Activated gamma-delta T cell treated with anti-CD3 and anti-CD28 coated beads, Interleukin-2, amount 50 U/mL, for 16 hours (primary cell): ENCODE measurements at regions not wholly inside any gene's neighbourhood (a gene's known extent, or its start where the extent isn't known, plus 50 kb on each side); places are given as distances from the start of the nearest gene placed in this dataset.

Experiments used
- DNase-seq: peaks from one replicate; pipeline ENCODE4 v3.0.0-alpha.2; 2020; ENCODE audit warnings: low read depth

DNA sequence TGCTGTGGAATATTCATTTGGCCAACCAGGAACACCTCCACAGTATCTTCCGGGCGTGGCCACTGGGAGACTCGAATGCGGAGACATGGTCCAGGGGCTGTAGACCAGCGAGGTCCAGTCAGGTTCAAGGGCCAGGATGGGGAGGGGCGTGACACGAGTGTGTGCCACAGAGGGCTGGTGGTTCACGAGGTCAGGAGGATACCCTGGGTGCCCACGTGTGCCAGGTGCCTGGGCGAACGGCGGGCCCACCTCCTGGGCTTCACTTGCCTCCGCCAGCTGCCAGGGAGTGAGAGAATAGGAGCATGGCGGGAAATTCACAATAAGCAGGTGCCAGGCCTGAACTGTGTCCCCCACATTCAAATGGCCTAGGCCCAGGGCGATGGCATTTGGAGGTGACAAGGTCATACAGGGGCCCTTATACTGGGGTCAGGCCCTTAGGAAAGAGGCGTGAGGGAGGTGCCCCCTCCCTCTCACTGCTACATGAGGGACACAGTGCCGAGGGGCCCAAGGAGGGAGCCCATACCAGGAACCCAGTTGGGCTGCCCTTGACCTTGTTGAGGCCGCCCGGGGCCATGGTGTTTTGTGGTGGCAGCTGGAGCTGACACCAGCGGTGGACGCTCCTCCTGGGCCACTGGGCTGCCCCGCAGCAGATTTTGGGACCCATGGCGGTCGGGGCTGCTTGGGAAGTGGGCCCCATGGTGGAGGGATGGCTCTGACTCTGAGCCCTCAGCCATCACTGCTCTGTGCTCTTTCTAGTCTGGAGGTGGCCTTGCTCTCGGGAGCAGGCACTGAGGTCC, 1268.9 kb downstream of the BRD1 start:
- no peak for DNase-seq

DNA sequence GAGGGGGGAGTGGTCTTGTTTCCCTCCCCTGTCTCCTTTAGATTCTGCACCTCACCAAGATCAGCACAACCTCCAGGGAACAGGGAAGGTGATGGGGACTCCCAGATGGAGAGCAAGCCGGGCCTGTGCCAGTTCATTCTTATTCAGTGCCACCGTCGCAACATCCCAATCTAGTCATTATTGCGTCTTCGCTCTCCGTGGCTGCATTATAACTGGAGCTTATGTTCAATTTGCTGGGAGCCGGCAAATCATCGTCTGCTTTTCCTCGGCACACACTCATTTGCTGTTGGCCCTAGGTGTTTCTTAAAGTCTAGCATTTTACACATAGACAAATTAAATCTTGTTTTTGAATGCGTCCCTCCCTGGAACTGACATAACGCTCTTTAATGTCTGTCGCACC, 1269.7 kb downstream of the BRD1 start:
- no peak for DNase-seq

DNA sequence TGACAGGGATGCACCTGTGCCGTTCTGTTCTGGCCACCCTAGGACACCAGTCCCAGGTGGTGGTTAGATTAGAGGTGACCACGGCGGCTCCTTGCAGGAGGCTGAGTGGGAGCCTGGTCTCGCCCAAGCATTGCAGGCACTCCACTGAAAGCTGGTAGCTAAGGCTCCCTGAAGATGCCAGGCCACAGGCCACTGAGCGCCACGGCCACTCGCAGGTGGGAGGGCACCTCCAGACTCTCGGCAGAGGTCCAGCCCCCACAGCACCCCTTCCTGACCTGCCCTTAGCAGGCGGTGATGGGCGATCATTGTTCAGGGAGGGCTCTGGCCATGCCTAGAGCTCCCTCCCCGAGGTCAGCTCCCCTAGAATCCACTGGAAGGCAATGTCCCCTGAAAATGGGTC, 1270.2 kb downstream of the BRD1 start:
- DNase-seq, result no peak

DNA sequence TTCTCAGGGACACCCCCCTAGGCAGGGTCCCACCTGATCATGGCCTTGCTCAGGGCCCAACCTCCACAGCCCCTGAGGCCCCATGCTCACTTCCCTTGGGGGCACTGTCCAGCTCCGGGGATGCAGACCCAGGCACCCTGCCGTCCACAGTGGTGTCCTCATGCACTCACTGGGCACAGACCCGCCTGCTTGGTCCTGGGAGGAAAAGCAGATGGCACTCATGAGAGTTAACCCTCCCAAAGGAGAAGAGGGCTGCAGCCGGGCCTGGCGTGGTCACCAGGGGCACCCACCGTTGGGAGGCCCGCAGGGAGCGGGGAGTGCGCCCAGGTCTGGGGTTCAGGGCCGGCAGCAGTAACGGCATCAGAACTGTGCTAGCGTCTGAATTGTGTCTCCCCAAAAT, 1270.9 kb downstream of the BRD1 start:
- DNase-seq, result no peak

DNA sequence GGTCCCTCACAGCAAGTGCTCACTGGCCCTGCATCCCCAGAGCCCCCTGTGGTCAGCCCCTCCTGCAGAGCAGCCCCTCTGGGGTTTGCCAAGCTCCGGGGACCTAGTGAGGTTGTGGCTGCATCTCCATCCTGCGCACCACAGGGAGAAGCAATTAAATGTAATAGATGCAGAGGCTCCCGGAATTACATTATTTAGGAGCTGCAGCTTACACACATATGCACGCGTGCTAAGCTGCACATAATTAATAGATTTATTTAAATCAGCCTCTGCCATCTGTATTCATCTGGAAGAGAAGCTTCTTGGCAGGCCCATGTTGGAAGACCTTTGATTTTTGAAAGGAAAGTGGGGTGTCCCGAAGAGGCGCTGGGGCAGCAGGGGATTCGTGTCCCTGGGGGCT, 1271.5 kb downstream of the BRD1 start:
- no peak for DNase-seq

DNA sequence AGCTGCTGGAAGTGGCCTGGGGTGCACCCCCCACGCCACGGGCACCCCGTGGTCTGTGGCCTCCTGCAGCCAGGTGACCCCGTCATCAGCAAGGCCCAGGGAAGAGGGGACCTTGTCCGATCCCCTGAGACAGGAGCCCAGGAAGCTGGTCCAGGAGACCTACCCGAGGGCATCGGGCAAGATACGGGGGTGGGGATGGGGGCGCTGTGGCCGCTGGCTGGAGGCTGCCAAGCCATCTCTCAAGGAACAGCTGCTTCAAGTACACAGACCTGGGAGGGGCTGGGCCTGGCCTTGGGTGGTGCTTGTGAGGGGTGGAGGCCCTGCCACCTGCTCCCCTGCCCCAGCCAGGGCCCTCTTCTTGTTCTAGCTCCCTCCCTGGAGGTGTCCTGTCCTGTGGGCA, 1272.1 kb downstream of the BRD1 start:
- no peak for DNase-seq

DNA sequence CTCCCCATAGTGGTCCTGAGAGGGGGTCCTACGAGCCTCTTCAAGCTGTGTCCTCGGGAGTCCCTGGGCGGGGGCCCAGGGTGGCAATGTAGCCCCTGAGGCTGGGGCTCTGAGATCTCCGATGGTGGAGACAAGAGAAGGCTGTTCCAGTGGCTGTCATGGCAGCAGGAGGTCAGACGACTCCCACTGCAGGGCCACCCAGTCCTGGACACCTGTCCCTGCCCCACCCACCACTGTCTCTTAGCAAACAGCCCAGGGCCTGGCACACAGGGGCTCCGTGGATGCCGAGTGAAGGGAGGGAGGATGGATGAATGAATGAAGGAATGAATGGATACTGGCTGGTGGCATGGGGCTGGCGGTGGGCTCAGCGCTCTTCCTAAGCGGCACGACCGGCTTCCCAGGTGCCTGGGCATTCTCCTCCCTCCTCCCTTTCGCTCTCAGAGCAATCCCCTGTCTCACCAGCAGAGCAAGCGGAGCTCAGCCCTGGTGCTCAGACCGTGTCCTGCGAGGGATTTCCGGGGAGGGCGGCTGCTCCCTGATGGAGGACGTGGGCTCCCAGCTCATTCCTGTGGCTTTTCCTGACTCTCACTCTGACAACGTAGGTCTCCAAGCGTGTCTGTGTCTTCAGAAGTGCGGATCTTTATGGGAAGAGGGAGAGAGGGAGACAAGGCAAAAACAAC, 1272.6 kb downstream of the BRD1 start:
- DNase-seq, result no peak

DNA sequence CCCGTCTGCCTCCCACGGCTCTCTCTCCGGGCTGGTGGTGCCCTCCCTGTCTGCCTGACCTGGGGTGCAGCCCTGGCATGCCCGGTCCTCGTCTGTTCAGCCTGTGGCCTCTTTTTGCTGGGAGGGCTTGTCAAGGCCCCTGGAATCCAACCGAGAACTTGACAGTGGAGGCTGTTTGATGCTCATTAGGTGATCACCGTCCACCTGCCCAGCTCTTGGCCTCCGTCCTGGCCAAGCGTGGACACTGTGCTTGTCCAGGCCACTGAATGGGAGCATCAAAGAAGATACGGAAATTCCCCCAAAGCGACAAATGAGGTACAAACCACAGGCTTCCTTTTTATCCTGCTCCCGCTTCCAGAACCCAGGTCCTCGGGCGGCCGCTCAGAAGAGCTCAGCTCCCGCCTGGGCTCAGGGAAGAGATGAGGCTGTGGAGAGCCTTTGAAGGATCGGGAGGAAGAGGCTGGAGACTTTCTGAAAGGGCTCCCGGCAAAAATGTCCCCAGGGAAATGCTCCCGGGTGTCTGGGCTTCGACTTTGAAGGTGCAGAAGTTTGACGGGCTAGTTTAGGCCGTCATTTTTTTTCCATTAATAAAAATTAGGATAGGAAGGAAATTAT, 1273.9 kb downstream of the BRD1 start:
- DNase-seq, result no peak

DNA sequence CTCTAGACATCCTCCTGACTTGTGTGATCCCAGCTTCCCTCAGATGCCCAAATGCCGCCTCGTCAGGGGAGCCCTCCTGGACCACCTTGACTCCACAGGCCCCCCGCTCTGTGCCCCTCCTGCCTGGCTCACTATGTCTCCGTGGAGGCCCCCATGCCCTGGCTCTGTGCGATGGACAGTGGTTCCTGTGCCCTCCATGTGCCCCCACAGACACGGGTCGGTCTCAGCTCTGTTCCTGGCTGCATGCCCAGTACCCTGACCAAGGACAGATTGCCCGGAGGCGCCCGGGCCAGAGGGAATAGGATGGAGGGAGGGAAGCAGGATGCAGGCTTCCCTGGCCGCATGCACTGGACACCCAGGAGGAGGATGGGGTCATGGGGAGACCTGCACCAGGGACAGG, 1274.6 kb downstream of the BRD1 start:
- no peak for DNase-seq

DNA sequence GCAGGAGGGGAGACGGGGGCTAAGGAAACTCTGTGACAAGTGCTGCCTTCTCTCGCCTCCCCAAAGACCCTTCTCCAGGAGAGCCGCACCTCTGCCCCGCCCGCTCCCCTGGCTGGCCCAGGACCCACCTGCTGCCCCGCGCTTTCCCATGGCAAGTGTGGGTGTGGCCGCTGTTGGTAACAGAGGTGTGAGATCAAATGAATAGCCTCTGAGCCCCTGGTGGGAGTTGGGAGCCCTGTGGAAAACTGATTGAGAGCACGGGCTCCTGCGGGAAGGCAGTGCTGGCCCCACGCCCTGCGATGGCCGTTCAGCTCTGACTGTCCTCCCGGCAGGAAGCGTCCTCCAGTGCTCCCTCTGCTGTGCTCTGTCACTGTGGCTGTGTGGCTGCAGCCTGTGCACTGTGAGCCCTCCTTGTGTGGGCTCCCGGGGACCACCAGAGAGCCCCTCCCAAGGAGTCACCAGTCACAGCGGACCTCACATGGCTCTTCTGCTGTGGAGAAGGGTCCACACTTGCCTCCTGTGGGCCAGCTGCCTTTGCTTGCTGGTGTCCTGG, 1275.9 kb downstream of the BRD1 start:
- no peak for DNase-seq

DNA sequence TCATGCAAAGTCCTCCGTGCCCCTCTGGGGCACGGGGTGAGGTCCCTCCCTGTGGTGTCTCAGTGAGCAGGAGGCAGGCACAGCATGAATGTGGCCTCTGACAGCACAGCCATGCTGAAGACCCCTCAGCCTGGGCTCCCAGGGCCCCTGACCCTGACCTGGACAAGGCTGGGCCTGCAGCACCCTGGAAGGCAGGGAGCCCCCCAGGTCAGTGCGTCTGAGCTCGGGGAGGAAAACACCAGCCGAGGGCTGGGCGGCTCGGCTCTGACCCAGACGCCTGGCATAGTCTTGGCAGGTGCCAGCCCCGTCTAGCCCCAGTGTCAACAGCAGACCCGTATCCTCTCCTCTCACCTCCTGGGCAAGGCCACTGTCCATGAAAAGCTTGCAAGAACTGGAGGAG, 1276.6 kb downstream of the BRD1 start:
- no peak for DNase-seq

DNA sequence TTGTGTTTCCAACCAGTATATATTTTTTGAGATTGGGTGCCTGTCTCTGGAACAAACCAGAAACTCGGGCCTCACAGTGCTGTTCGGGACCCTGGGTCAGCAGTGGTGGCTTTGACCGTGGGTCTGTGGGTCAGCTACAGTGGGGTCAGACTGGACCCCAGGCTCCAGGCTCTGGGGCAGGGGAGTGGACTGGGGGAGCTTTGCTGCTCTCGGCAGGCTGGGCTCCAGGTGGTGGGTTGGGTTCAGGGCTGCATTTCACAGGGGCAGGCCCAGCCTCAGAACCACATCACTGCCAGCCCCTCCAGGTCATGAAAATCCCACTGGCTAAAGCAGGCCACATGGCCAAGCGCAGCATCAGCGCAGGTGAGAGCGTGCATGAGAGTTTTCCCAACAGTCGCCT, 1279.3 kb downstream of the BRD1 start:
- DNase-seq, result no peak

DNA sequence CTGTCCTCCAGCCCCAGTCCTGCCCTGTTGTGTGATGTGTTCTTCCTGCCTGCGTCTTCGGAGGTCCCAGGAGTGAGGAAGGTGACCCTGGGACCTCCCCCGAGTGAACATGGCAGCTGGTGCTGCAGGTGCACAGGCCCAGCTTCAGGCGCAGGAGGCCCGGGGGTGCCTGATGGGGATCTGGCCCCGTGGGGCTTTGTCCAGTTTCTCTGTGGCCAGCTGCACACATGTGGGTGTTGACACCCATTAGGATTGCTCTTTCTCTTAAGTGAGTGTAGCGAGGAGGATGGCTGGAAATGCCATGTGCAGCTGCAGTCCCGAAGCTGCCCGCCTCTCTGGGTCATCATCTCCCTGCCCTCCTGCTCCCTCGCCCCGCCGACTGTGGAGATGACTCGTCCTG, 1279.7 kb downstream of the BRD1 start:
- no peak for DNase-seq

DNA sequence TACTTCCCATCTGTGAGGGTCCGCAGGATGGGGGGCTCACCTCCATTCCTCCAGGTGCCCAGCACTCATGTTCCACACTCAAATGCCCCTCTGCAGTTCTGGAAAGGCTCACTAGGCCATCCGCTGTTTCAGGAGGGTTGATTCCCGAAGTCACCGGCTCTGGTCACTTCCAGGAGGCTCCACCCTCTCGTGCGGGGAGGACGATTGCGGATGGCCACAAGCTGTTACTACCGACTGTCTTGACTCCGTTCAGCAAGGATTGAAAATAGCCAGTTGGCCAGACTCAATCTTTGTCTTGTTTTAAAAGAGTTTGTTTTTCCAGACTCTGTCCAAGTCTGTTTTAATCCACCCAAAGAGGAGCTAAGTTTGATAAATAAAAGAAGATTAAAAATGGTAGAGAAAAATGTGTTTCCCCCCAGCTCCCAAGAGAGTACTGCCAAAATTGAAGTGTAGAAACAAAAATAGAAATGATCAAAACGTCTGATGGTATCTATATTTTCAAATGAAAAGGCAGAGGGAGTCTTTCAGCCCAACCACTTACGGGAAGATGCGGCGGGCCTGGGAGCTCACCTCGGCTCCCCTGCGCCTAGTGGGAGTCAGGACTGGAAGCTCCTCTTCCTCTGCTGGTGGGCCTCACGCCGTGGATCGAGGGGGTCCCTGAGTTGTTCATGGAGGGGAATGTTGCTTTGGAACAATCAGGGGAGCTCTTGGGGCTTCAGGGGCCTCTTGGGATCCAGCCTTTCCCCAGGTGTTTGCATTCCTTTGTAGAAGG, 1280.8 kb downstream of the BRD1 start:
- no peak for DNase-seq

DNA sequence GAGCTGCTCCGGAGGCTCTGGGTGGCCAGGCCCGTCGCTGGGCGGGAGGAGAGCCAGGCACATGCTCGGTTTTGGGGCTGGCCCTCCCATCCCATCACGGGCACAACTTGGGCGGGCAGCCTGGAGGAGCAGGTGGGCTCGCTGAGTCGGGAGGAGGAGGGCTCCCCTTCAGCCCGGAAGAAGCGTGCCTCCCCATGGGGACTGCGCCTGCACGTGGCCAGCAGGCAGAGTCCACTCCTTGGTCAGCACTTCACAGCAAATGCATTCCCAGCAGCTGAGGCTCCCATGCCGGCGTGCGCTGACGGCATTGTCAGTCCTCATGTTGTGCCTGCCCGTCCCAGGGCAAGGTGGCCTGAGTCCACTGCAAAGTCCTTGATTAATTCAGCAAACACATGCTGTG, 1281.7 kb downstream of the BRD1 start:
- no peak for DNase-seq

DNA sequence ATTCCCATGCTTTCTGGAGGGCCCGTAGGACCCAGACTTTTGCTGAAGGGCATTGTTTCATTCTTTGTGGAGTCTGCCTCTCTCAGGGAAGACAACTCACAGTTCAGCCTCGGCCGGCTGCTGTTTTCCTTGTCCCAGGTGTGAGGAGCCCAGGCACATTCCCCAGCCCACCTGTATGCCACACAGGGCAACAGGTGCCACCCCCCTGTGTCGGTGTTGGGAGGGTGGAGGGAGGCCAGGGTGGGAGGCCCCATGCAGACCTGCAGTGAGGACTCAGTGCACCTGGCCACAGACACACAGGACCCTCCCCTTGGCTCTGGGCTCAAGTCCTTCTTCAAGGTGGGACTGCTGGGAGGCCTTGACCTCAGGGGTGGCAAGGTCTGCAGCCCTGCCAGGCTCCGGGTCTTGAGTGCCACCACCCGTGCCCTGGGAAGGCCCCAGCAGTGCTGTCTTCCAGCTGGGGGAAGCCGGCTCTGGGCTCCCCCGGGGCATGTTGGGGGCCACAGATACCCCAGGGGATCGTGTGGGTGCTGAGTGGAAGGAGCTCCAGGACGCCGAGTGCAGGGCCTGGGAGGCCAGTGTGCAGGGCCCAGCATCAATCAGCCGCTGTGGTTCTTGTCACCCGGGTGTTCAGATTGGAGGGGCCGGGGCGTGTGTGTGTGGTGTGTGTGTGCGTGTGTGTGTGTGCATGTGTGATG, 1286.1 kb downstream of the BRD1 start:
- DNase-seq, result no peak

DNA sequence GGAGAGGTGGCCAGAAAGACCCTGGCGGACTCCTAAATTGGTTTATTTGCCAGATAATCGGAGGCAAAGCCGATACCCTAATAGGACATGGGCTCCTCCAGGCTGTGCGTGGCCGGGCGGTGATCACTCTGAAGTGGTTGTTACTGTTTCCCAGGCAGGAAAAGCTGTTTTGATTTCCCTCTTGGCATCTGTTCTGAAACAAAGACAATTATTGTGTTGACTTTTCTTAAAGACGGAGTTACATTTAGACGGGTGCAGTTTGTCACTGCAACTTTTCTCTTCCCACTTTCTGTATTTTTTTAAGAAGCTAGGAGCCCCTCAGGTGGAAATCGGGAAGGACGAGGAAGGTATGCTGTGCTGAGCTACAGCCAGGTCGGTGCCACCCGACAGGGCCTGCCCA, 1288.4 kb downstream of the BRD1 start:
- DNase-seq, result no peak

DNA sequence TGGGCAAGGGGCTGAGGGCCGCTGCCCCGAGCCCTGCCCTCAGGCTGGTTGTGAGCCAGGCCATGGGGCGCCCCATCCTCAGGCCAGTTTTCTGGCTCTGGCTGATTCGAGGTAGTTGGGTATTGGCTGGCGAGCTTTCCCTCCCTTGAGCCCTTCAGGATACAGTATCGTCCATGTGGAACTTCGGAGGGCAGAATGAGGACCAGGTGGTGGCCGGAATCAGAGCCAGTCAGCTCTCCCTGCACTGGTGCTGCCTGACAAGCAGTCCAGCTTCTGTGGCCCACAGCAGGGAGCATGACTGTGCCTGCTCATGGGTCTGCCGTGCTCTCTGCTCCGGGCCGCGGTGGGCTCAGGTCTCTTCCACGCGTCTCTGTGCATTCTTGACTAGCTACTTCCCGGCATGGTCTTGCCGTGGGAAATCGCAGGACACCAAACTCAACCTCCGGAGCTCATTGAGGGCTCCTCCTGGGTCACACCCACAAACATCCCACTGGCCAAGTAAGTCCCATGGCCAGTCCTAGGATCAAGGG, 1289.3 kb downstream of the BRD1 start:
- DNase-seq, result no peak

DNA sequence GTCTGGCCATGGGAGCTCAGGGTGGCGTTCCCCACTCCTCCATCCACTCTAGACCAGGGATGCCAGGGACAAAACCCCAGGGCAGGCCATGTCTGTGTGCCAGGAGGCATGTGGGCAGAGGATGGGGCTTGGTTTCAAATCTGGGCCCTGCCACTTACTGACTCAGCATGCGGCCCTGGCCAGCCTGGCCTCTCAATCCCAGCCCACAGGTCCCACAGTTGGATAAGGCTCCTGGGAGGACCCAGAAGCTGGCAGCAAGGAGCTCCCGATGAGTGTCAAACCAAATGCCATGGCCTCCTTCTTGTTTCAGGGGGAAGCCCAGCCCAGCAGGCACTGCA, 1290.4 kb downstream of the BRD1 start:
- no peak for DNase-seq

DNA sequence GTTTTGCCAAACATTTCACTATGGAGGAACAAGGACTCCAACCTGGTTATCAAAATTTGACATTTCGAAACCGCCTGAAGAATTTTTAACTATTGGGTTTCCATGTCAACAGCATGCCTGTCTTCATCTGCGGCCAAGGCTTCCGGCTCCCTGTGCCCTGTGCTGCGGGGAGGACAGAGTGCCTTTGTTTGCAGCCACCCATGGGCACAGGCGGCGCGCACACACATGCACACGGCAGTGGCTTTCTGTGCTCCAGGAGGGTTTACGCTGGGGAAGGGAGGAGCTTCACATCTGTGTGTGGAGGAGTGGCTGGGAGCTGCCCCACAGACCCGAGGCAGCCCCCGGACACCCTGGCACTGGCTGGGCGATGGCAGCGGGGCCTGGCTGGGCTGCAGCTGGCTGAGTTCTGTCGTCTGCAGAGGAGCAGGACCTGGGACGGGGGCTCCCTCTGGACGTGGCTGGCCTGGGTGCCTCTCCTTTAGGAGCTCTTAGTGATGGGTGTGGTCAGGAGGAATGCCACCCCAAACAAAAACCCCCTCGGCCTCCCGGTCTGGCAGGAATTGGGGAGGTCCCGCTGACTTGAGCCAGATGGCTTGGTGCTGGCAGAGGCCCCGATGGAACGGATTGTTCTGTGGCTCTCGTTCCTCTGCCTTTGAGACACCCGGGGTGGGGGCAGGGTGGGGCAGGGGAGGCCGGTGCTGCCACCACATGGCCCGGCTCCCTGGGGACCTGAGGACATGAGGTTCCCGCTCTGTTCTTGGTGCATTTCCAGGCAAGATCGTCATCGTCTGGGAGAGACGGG, 1290.9 kb downstream of the BRD1 start:
- DNase-seq, result no peak
